GM12865 (cell line): ENCODE measurements at regions not wholly inside any gene's neighbourhood (a gene's known extent, or its start where the extent isn't known, plus 50 kb on each side); places are given as distances from the start of the nearest gene placed in this dataset.

Experiments used
- DNase-seq: peaks from one replicate; pipeline ENCODE4 v3.0.0; 2010; ENCODE audit warnings: low read depth
- H3K4me3 ChIP-seq: 2 replicates; pipeline ENCODE4 v1.5.1; 2011; ENCODE audit warnings: mild to moderate bottlenecking, low read depth, low read length, control low read depth
- TF ChIP-seq, protein P1 (sequence below): IDR thresholded peaks from 2 replicates; pipeline ENCODE4 v1.5.1; 2011; ENCODE audit warnings: low read length, control low read depth, low read depth, inconsistent platforms; ENCODE audit not compliant: insufficient read depth; ENCODE audit errors: missing control alignments

DNA sequence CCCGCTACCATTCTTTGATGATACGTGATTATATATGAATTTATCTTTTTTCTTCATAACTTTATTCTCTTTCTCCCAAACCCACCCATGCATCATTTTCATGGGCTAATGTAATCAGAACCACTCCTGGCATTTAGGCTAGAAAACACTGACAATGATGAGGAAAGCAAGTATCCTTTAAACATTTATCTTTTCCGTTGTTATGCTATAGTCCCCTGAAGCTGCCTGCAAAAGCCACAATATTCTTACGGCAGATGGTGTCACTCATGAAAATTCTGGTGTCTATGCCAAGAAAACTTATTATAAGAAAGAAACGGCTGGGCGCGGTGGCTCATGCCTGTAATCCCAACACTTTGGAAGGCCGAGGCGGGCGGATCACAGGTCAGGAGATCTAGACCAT lies 221.8 kb upstream of the CTAGE1 start:
- DNase-seq = no peak
- TF ChIP-seq, protein P1, sequence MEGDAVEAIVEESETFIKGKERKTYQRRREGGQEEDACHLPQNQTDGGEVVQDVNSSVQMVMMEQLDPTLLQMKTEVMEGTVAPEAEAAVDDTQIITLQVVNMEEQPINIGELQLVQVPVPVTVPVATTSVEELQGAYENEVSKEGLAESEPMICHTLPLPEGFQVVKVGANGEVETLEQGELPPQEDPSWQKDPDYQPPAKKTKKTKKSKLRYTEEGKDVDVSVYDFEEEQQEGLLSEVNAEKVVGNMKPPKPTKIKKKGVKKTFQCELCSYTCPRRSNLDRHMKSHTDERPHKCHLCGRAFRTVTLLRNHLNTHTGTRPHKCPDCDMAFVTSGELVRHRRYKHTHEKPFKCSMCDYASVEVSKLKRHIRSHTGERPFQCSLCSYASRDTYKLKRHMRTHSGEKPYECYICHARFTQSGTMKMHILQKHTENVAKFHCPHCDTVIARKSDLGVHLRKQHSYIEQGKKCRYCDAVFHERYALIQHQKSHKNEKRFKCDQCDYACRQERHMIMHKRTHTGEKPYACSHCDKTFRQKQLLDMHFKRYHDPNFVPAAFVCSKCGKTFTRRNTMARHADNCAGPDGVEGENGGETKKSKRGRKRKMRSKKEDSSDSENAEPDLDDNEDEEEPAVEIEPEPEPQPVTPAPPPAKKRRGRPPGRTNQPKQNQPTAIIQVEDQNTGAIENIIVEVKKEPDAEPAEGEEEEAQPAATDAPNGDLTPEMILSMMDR = no peak
- H3K4me3 ChIP-seq = no peak overlapping the region

DNA sequence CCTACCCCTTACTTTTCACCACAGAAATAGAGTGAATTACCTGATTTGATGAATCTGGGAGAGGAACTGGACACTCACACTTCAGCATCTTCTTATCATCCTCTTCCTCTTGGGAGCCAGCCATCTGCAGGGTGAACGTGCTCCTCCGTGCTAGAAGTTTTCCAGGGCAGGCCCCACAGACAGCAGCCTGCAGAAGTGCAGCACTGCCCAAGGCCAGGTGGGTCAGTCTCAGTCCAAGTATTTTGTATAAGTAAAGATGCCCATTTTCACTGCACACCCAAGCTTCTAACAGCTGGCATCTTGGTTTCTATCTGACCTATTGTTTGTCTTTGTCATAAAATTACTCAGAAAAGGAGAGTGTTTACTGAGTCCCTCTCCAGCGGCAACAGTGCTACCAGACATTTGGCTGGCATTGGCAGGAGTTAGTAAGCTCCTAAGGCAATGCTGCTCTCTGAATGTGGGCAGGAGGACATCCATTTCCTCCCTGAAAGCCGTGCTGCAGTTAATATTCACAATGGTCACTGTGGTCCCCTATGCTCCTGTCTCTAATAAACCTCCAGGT lies 222.6 kb upstream of the CTAGE1 start:
- no peak overlapping the region for H3K4me3 ChIP-seq
- TF ChIP-seq, protein P1 = no peak
- DNase-seq = no peak

DNA sequence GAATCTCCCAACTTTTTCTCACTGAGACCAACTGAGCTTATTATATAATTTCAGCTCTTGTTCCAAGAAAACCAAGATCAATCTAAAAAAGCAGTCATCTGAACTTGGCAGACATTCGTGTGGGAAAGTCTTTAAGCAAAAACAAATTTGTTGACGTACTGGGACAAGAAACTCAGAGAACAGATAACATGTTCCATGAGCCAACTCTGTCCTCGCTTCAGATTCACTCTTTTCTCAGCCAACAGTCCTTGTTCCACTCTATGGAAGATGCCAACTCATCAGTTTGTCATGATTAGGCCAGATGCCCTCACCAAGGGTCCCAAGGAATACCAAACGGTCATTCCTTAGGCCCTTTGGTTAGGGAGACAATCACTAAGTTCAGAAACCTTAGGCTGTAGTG lies 224.2 kb upstream of the CTAGE1 start:
- DNase-seq = no peak
- TF ChIP-seq, protein P1 = no peak
- no peak overlapping the region for H3K4me3 ChIP-seq

DNA sequence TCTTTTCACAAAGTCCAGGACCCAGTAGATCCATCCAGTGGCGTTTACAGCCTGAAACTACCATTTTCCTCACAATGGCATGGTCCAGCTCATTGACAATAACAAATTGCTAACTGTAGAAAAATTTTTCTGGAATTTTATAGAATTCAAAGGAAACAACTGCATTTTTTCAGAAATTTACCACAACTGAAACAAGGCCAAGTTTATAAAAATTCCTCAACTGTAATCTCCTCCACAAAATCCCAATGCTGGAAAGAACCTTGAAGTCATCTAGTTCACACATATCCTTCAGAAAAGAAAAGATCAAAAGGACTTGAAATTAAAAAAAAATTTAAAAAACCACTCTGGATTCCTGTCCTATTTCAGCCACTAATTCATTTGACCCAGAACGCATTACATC lies 226.0 kb upstream of the CTAGE1 start:
- DNase-seq = no peak
- H3K4me3 ChIP-seq = no peak overlapping the region
- TF ChIP-seq, protein P1 = no peak

DNA sequence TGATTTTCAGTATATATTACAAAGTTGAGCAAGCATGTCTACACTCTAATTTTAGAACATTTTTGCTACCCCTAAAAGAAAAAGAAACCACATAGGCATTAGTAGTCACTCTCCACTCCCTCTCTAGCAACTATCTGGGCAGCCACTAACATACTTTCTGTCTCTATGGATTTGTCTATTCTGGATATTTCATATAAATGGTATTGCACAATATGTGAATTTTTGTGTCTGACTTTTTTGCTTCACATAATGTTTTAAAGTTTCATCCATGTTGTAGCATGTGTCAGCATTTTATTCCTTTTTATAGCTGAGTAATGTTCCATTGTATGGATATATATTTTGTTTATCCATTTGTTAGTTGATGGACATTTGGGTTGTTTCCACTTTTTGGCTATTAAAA lies 232.5 kb upstream of the CTAGE1 start:
- no peak for DNase-seq
- TF ChIP-seq, protein P1 = no peak
- H3K4me3 ChIP-seq = no peak overlapping the region

DNA sequence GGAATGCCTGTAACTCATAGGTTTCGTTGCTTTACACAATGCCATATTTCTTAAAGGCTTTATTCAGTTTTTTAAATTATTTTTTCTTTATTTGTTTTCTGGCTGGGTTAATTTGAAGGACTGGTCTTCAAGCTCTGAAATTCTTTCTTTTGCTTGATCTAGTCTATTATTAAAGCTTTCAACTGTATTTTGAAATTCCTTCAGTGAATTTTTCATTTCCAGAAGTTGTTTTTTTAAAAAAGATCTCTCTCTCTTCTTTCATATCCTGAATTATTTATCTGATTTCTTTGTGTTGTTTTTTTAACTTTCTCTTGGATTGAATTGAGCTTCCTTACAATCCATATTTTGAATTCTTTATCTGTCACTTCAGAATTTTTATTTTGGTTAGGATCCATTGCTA lies 239.9 kb upstream of the CTAGE1 start:
- no peak for DNase-seq
- TF ChIP-seq, protein P1 = no peak

DNA sequence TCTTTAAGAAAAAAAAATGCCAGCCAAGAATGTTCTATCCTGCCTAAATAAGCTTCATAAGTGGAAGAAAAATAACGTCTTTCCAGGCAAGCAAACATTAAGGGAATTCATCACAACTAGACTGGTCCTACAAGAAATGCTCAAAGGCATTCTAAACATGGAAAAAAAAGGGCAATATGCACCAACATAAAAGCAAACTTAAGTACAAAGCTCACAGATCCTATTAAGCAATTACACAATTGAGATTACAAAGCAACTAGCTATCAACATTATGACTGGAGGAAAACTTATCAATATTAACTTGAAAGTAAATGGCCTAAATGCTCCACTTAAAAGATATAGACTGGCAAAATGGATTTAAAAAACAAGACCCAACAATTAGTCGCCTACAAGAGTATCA lies 240.6 kb upstream of the CTAGE1 start:
- no peak overlapping the region for H3K4me3 ChIP-seq
- TF ChIP-seq, protein P1 = no peak
- DNase-seq = no peak

More for the DNA sequence above, 239.9 kb upstream of the CTAGE1 start:
- H3K4me3 ChIP-seq = no peak overlapping the region
